ENCODE measurements at regions not wholly inside any gene's neighbourhood (a gene's known extent, or its start where the extent isn't known, plus 50 kb on each side); places are given as distances from the start of the nearest gene placed in this dataset.

GRCh38 chr13:104686484-104686883, 1620.3 kb upstream of the SLC10A2 start:
- TF ChIP-seq CTCF (IDR thresholded peaks at IDR 0.05; ENCODE audit: poor library complexity) (no peak), EZH2 (IDR thresholded peaks at IDR 0.05; ENCODE audit: borderline replicate concordance) (no peak)

All from hepatocyte (in vitro differentiated cells).